Common myeloid progenitor, CD34-positive (primary cell): ENCODE measurements at regions not wholly inside any gene's neighbourhood (a gene's known extent, or its start where the extent isn't known, plus 50 kb on each side); places are given as distances from the start of the nearest gene placed in this dataset.

ENCODE experiments used
- CTCF ChIA-PET: fragments of 350-600 bp; sonication (Branson Sonifier 250); formaldehyde crosslinking; loops from one replicate; lab custom pipeline; 2021; ENCODE audit warnings: antibody characterized with exemption; lab: Charles Lee
- POLR2A ChIA-PET: fragments of 350-600 bp; sonication (Branson Sonifier 250); formaldehyde crosslinking; loops from one replicate; lab custom pipeline; 2021; ENCODE audit warnings: antibody characterized with exemption; lab: Charles Lee
- DNase-seq, 3 donors: peaks; one replicate each; pipeline versions ENCODE4 v3.0.0 to v3.0.0-alpha.2; 2013
- H3K27ac ChIP-seq, 2 experiments: 1 replicate in 1 of 2; 2 replicates in 1 of 2; pipeline ENCODE4 v1.7.0; 2013; ENCODE audit warnings: inconsistent platforms in 2 of 2, low read length in 2 of 2, mild to moderate bottlenecking in 2 of 2, low read depth in 1 of 2, moderate library complexity in 1 of 2; ENCODE audit not compliant: severe bottlenecking in 2 of 2, insufficient read depth in 1 of 2, poor library complexity in 1 of 2
- H3K27me3 ChIP-seq, 5 experiments: replicated peaks in 2 of 5; 1 replicate in 3 of 5; 2 replicates in 2 of 5; pipeline versions ENCODE4 v1.6.1 to v1.7.0; 2013; ENCODE audit warnings: low read length in 4 of 5, mild to moderate bottlenecking in 2 of 5, moderate library complexity in 2 of 5, inconsistent platforms in 1 of 5; ENCODE audit not compliant: insufficient read depth in 5 of 5, control insufficient read depth in 4 of 5
- H3K36me3 ChIP-seq, 4 experiments: 1 replicate in 2 of 4; 2 replicates in 2 of 4; pipeline versions ENCODE4 v1.6.1 to v1.7.0; 2013; ENCODE audit warnings: low read length in 3 of 4, control low read depth in 1 of 4, mild to moderate bottlenecking in 1 of 4; ENCODE audit not compliant: control insufficient read depth in 4 of 4, insufficient read depth in 4 of 4
- H3K4me1 ChIP-seq, 4 experiments: 1 replicate in 3 of 4; 2 replicates in 1 of 4; pipeline versions ENCODE4 v1.6.1 to v1.7.1; 2013; ENCODE audit warnings: low read length in 3 of 4, mild to moderate bottlenecking in 3 of 4, control low read depth in 1 of 4, inconsistent platforms in 1 of 4, moderate library complexity in 1 of 4; ENCODE audit not compliant: control insufficient read depth in 4 of 4, insufficient read depth in 4 of 4; ENCODE audit errors: control extremely low read depth in 1 of 4
- H3K4me3 ChIP-seq, 7 experiments: 1 replicate in 4 of 7; 2 replicates in 3 of 7; pipeline versions ENCODE4 v1.5.1 to v1.7.0; 2013; ENCODE audit warnings: mild to moderate bottlenecking in 7 of 7, low read length in 6 of 7, moderate library complexity in 6 of 7, inconsistent platforms in 2 of 7, low read depth in 2 of 7, control low read depth in 1 of 7; ENCODE audit not compliant: insufficient read depth in 4 of 7, control insufficient read depth in 1 of 7; ENCODE audit errors: extremely low read depth in 1 of 7
- H3K9me3 ChIP-seq, 5 experiments: 1 replicate in 4 of 5; 2 replicates in 1 of 5; pipeline versions ENCODE4 v1.6.1 to v1.7.1; 2013; ENCODE audit warnings: low read length in 4 of 5, mild to moderate bottlenecking in 2 of 5, inconsistent platforms in 1 of 5, low read depth in 1 of 5, moderate library complexity in 1 of 5; ENCODE audit not compliant: control insufficient read depth in 4 of 5, insufficient read depth in 2 of 5; ENCODE audit errors: control extremely low read depth in 1 of 5
- WGBS: methylation state at CpG from one replicate; pipeline ENCODE4 v1.1.5; 2013; ENCODE audit not compliant: insufficient coverage; 5-methylcytosine and 5-hydroxymethylcytosine counted together

DNA sequence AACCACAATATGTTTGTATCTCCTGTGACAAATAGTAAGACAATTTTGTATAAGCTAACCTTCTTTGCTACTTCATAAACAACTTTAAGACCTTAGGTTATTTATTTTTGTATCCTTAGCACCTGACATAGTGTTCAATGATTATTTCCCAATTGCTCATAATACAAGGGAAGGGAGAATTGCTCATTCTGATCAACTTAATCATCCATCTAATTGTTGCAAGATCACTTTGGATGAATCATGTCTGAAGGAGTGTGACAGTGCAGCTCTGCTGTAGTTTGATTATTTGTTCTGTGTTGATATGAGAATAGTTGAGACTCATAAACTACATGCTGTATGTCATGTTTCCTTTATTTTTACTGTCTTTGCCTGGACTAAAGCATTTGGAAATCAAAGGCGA, 721.3 kb upstream of the SEMA6A start:
- POLR2A ChIA-PET = no interaction called here
- Histone ChIP-seq H3K27ac (no peak overlapping the region), H3K9me3 (no peaks in the 10 kb centered on the region), H3K4me1 (no peaks in the 10 kb centered on the region), H3K27me3 (no peaks in the 10 kb centered on the region), H3K4me3 (no peak overlapping the region), H3K36me3 (no peaks in the 10 kb centered on the region)
- no CpG with 5 or more reads among the region's 1 CpG for WGBS
- DNase-seq = no peak
- CTCF ChIA-PET = no interaction called here

DNA sequence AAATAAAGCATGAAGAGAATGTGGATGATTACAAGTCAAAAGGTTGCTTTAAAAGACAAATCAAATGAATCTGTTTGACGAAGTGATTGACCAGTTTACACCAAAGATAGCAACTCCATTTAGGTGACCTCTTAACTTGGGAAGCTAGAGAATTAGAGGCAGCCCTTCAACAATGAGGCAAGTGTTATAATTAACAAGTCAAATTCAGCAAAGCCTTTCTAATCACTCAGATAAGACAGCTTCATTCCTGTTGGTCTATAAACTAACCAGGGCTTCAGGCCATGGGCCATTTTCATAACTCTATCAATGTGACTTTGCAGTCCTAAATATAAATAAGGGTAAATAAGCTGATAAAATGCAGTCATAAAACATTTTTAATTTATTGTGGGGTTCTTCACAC, 712.2 kb upstream of the SEMA6A start:
- H3K4me3 ChIP-seq = no peak overlapping the region
- WGBS = 80% methylated on average over 1 of the region's 1 CpG
- H3K27me3 ChIP-seq = no peaks in the 10 kb centered on the region
- ChIA-PET CTCF (interaction anchor here (0.7 kb wide), 1 partner anchor 51 kb away, joined by 3 read pairs; no protein-coding TSS in a partner anchor), POLR2A (interaction anchor here (0.7 kb wide), 1 partner anchor 10 kb away, joined by 3 read pairs; no protein-coding TSS in a partner anchor)
- no peaks in the 10 kb centered on the region for H3K4me1 ChIP-seq
- no peaks in the 10 kb centered on the region for H3K9me3 ChIP-seq
- no peak for DNase-seq
- H3K27ac ChIP-seq = no peak overlapping the region
- no peaks in the 10 kb centered on the region for H3K36me3 ChIP-seq

DNA sequence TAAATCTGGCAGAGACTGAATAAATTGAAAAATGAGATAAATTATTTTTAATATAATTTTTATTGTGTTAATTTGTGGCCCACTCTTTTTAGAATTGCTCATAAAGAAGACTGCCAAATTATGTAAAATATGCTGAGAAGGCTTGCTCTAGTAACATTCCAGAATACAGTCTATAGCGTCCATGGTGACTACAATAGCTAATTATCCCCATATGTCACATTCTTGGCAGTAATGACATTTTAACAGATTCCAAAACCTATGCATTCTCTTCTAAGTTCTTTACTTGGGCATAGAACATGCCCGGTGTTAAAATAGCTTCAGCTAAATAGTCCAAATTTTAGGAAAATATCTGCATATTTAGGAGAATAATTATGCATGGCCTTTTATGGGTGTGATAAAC, 697.0 kb upstream of the SEMA6A start:
- DNase-seq = no peak
- Histone ChIP-seq H3K36me3 (no peaks in the 10 kb centered on the region), H3K9me3 (no peaks in the 10 kb centered on the region), H3K27me3 (no peaks in the 10 kb centered on the region), H3K27ac (no peak overlapping the region), H3K4me3 (no peak overlapping the region), H3K4me1 (no peaks in the 10 kb centered on the region)
- WGBS = 100% methylated on average over 1 of the region's 2 CpGs
- CTCF ChIA-PET = no interaction called here
- POLR2A ChIA-PET = no interaction called here

- CTCF ChIA-PET = no interaction called here
- Histone ChIP-seq H3K4me1 (no peaks in the 10 kb centered on the region), H3K4me3 (no peak overlapping the region), H3K36me3 (no peaks in the 10 kb centered on the region), H3K27ac (no peak overlapping the region), H3K9me3 (no peaks in the 10 kb centered on the region), H3K27me3 (no peaks in the 10 kb centered on the region)
- DNase-seq = no peak
- POLR2A ChIA-PET = no interaction called here
Measured at GRCh38 chr5:117266280-117266679, 691.7 kb upstream of the SEMA6A start.

DNA sequence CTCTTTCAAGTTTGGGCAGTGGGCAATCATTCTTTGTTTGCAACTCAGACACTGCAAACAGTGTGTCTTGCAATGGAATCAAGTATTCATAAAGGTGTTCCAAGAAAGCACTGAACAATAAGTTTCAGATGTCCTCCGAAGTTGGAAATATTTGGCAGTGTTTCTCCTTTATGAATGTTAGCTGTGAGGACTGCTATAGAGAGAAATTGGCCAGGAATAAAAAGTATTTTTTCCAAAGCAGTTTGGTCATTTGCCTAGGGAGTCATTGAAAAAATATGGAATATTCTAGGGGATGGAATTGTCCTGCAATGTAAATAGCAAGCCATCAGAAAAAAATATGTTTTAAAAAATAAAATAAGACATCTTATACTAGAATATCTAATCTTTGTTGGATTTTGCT, 688.6 kb upstream of the SEMA6A start:
- CTCF ChIA-PET = no interaction called here
- WGBS = 90% methylated on average over 1 of the region's 1 CpG
- no peaks in the 10 kb centered on the region for H3K4me1 ChIP-seq

DNA sequence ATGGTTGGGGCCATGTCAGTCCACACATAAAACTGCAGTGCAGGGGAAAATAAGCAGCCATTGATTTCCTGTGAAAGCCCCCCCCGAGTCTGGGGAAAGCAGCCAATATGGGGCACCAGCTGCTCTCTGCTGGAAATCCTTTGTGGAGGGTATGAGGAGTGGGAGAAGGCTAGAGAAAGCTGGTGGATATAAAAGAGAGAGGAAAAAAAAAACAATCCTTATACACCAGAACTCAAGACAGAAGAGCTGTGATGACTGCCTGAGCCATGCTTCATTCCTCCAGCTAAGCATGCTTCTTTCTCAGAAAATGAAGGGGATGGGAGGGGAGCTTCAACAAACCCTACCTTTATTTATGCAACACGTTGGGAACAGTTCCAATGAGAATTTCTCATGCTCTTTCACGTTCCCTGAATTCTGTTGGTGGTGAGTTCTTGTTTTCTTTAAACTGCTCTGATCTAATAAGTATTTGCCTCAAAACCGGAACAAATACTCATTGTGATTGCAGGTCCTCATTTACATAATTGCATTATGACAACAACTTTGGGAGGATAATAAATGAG, 688.0 kb upstream of the SEMA6A start:
- 94% methylated on average over 3 of the region's 4 CpGs for WGBS
- no peak for DNase-seq
- ChIA-PET POLR2A (no interaction called here), CTCF (no interaction called here)
- Histone ChIP-seq H3K4me1 (no peaks in the 10 kb centered on the region), H3K27me3 (no peaks in the 10 kb centered on the region), H3K36me3 (no peaks in the 10 kb centered on the region), H3K27ac (no peak overlapping the region), H3K9me3 (no peaks in the 10 kb centered on the region), H3K4me3 (no peak overlapping the region)

More for the DNA sequence above, 688.6 kb upstream of the SEMA6A start:
- H3K36me3 ChIP-seq = no peaks in the 10 kb centered on the region
- H3K27ac ChIP-seq = no peak overlapping the region
- H3K27me3 ChIP-seq = no peaks in the 10 kb centered on the region
- POLR2A ChIA-PET = no interaction called here
- H3K9me3 ChIP-seq = no peaks in the 10 kb centered on the region
- H3K4me3 ChIP-seq = no peak overlapping the region
- no peak for DNase-seq

DNA sequence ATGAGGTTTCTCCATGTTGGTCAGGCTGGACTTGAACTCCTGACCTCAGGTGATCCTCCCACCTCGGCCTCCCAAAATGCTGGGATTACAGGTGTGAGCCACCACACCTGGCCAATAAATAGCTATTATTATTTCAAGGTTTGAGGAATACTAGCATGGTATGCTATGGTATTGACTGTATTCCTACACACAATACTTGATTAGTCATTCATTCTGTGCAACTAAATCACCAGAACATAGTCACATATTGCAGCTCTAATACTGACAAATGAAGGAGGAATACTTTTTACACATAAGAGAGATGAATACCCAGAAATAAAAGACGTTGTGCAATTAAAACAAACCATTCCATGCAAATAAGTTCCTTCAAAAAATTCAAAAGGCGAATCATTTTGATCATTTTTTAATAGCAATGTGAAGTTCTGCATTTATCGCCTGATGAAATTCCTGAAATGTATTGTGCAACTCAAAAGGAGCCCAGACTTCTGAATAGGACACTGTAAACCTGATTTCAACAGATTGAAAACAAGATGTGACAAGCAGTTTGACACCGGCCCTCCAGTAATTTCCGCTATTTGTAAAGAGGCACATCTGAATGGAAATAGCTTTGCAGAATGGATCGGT, 687.4 kb upstream of the SEMA6A start:
- Histone ChIP-seq H3K36me3 (no peaks in the 10 kb centered on the region), H3K27me3 (no peaks in the 10 kb centered on the region), H3K4me1 (no peaks in the 10 kb centered on the region), H3K4me3 (no peak overlapping the region), H3K9me3 (no peaks in the 10 kb centered on the region), H3K27ac (no peak overlapping the region)
- ChIA-PET POLR2A (no interaction called here), CTCF (no interaction called here)
- 83% methylated on average over 5 of the region's 7 CpGs for WGBS
- no peak for DNase-seq
